ENCODE measurements at regions not wholly inside any gene's neighbourhood (a gene's known extent, or its start where the extent isn't known, plus 50 kb on each side); places are given as distances from the start of the nearest gene placed in this dataset.
"Not testable (repeated sequence)": the region's sequence is repeated elsewhere in the genome, so short reads cannot be mapped to it uniquely, and the experiment has no call there.

DNA sequence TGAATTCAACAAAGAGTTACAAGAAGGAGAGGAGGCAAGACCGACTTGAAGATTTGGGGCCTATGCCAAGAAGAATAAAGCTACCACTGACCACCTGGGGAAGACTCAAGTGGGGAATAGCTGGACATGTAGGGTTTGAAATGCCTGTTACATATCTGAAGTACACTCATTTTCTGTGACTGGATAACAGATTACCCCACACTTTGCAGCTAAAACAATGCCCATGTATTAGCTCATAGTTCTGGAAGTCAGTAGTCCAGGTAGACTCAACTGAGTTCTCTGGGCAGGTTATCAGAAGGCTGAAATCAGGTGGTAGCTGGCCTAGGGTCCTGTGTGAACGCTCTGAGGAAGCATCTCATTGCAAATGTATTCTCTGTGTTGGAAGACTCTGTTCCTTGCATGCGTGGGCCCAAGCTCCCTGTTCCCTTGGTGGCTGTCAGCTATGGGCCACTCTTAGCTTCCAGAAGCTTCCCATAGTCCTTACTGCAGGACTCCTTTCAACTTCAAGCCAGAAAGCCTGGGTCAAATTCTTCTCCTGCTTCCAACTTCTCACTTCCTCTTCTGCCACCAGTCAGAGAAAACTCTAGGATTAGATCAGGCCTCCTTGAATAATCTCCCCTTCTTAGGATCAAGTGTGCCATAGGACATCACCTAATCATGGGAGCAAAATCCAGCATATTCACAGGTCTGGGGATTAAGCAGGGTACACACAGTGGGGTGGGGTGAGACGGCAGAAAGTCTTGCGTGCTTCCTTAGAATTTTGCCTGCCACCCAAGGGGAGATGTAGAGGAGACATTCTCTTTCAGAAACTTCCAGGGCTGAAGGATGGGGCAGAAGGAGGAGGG is 187.8 kb downstream of the SHQ1 start:
- no peak for DNase-seq

DNA sequence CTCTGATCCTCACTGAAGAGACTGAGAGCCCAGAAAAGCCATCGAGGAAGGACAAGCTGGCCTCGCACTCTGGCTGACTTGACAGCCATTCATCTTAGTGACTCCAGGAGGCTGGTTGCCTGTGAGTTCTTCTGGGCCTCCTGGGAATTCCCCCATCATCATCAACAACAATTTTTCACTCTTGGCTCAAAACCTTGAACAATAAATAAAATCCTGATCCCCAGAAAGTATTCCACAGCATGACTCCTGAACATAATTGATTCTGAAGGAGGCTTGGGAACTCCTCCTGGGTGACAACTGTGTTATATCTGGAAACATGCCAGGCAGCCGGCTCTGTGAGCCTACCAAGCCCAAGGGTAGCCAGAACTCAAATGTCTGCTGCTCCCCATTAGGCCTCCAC is 188.6 kb downstream of the SHQ1 start:
- no peak for DNase-seq

DNA sequence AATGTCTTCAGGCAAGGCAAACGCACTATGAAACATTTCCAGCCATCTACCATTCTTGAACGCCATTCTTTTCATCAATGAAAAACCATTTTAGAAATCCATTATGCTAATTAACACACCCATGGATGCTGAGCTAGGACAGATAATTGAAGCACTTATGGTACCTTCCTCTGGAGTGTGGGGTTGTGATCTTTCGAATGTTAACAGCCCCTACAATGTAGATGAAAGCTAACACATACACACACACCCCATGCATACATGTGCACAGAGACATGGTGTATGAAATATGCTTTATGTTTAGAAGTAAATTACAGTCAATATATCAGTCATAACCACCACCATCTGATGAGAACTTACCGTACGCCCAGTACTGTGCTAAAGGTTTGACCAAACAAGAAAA is 189.1 kb downstream of the SHQ1 start:
- no peak for DNase-seq

DNA sequence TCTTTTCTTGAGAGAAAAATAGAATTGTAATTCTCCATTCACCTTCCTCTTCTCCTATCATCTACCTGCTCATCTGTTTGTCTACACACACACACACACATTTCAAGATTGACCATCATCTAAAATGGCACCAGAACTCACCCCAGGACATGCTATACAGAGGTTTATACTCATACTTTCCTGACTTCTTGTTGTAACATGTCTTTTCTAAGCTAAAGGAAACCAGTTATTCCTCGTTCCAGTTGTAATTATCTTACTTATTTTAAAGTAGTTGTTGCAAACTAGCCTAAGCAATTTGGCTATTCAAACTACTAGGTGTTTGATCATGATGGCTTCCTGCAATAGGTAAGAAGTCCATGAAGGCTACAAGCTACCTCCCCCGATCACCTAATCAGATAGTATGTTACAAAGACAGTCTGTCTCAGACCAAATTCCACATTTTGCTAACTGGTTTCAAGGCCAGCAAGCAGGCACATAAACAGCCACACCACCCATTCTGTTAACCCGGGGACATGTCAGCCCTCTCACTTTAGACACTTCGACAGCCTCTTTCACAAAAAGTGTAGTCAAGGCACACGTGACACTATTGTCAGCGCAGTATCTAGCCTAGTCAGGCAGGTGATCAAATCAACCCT is 189.7 kb downstream of the SHQ1 start:
- no peak for DNase-seq

DNA sequence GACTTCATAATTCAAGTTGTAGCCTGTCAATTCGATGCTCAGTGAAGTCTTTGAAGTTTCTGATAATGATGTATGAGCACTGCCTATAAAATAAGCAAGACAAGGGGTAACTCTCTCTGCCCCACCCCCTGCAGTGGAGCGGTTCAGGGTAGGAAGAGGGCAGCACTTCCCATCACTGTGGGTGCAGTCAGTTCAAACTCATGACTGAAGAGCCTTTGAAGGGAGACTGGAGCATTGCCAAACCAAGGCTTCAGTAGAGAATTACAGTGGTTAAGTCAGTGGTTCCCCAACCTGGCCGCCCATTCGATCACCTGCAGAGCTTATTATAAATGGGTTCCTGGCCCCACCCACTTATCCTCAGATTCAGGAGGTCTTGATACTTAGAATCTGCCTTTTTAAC is 190.6 kb downstream of the SHQ1 start:
- DNase-seq = peak; percentile 35

GRCh38 chr3:72655723-72656122 is 192.5 kb downstream of the SHQ1 start:
- no peak for DNase-seq

DNA sequence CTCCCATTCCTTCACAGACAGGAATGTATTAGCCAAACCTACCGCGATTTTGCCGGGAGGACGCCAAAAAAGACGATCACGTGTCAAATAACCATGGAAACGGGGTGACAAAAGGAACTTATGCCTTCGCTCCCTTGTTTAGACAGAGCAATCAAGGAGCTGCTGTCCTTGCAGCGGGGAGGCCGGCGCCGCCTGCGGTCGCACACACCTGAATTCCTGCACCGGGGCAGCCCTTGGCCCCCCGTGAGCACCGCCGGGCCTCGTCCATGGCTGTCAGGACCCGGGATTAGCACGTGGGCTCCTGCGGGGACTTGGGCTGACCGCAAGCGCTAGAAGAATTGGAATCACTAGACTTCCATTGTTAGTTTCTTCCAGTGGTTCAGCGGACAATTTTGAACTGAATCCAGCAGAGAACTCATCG is 193.1 kb downstream of the SHQ1 start:
- no peak for DNase-seq

DNA sequence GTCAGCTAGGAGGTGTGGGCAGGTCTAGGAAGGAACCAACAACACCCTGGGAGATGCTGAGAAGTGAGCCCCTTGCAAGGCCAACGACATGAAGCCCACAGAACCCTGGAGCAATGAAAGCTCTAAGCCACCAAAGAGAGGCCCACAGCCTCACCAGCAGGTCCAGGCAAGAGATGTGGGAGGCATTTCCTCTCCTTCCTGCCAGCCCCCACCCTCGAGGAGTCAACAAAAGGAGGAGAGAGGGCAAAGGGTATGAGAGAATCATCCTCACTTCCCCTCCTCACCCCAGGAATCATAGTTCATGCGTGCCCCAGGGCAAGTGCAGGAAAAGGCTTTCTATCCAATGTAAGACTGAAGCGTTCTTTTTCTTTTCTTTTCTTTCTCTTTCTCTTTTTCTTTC is 195.8 kb downstream of the SHQ1 start:
- no peak for DNase-seq

DNA sequence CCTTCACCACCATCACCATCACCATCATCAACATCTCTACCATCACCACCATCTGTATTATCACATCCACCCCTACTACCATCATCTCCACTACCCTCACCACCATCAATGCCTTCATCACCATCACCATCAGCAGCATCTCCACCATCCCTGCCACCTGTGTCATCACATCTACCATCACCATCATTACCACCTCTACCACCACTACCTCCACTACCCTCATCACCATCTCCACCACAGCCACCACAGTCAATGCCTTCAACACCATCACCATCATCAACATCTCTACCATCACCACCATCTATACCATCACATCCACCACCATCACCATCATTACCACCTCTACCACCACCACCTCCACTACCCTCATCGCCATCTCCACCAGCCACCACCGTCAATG is 196.7 kb downstream of the SHQ1 start:
- no peak for DNase-seq

DNA sequence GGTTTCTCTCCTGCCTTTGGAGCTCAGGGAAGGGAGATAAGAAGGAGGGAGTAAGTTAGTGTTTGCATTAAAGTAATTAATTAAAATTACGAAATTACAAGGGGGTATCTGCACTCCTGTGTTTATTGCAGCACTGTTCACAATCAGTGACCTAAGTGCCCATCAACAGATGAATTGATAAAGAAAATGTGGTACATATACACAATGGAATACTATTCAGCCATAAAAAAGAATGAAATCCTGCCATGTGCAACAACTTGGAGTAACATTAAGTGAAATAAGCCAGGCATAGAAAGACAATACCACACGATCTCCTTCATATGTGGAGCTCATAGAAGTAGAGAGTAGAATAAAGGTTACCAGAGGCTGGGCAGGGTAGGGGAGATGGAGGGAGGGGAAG is 202.0 kb downstream of the SHQ1 start:
- no peak for DNase-seq

DNA sequence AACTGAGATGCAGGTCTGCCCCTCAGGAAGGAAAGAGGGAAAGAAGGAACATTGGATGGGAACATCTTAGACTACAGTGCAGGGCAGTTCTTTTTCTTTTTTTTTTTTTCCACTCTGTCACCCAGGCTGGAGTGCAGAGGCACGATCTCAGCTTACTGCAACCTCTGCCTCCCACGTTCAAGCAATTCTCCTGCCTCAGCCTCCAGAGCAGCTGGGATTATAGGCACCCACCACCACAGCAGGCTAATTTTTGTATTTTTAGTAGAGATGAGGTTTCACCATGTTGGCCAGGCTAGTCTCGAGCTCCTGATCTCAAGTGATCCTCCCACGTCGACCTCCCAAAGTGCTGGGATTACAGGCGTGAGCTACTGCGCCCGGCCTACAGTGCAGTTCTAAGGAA is 204.6 kb downstream of the SHQ1 start:
- DNase-seq = not testable (repeated sequence)

DNA sequence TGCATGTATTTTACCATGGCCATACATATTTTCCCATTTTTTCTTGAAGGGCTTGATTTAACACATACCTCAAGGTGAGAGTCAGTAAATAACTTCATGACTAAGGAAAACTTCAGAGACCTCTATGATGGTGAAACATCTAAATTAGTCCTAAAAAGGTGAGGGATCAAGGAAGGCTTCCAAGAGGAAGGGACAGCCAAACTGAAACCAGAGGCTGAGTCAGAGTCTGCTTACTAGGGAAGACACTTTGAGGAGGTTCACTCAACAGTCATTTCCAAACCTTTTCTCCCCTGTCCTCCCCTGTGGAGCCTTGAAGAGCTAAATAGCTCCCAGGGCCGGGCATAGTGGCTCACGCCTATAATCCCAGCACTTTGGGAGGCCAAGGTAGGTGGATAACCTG is 206.6 kb downstream of the SHQ1 start:
- no peak for DNase-seq

GRCh38 chr3:72641072-72641471 is 207.2 kb downstream of the SHQ1 start:
- DNase-seq = no peak

- DNase-seq = no peak
Observed at GRCh38 chr3:72636969-72637597, 211.2 kb downstream of the SHQ1 start.

DNA sequence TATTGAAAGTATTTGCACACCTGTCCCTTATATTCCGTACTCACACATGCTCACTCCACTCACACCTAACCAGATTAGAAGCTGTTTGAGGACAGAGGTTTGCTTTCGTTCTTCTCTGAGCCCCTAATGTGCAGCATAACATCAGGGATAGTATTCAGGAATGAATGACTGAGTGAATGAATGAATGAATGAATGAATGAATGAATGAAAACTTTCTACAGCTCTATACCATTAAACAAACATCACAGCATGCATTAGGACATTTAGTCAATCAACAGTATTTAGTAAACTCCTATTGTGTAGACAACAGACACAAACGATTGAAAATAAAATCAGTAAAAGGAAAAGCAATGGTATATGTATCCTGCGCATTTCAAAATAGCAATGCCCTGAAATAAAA is 212.7 kb downstream of the SHQ1 start:
- DNase-seq = no peak

GRCh38 chr3:72634128-72634527 is 214.1 kb downstream of the SHQ1 start:
- DNase-seq = no peak

DNA sequence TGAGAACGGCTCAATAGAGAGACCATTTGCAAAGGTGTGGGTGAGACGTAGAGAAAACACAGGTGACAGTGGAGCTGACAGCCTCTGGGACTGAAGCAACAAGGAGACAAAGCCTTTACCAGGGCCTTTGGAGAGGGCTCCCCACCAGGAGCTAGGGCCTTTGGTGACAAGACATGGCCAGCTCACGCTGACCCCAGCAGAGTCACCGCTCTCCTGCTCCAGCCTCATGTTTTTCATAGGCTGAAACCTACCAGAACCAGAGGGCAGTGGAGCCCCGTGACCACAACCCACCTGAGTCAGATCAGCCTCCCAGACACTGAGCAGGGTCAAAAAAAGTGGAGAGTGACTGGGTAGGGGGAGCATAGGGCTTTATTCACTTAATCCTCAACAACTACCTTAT is 214.7 kb downstream of the SHQ1 start:
- no peak for DNase-seq

DNA sequence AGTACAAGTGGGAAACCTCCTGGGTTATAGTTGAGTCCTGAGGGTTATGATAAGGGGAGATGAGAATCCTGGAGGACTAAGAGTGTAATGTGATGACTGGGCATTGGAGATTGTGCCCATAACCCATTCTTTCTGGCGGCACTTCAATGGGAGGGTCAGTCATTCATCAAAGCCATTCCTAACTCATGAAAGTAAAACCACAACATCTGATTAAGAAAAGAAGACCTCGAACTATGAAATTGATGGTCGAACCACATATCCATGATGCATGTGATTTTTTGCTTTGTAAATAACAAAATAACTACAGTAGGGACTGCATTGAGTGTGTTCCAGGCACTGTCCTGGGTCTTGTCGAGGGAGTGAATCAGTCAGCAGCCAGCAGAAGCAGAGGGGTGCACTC is 215.1 kb downstream of the SHQ1 start:
- DNase-seq = no peak

DNA sequence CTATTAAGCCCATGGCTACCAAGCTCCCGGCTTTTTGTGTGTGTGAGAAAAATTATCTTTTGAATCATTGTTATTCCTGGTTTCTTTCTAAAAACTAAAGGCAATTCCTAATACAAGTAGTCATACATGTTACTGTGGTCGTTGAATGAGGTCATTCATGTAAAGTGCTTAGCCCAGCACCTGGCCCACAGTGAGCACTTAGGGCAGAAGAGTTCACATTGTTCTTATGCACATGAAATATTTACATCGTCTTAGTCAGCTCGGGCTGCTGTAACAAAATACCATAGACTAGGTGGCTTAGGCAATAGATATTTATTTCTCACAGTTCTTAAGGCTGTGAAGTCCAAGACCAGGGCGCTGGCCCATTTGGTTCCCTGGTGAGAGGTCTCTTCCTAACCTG is 216.1 kb downstream of the SHQ1 start:
- no peak for DNase-seq

GRCh38 chr3:72630969-72631344 is 217.3 kb downstream of the SHQ1 start:
- DNase-seq = no peak

- peak; percentile 31 for DNase-seq
Observed at GRCh38 chr3:72630327-72630968, 217.8 kb downstream of the SHQ1 start.

DNA sequence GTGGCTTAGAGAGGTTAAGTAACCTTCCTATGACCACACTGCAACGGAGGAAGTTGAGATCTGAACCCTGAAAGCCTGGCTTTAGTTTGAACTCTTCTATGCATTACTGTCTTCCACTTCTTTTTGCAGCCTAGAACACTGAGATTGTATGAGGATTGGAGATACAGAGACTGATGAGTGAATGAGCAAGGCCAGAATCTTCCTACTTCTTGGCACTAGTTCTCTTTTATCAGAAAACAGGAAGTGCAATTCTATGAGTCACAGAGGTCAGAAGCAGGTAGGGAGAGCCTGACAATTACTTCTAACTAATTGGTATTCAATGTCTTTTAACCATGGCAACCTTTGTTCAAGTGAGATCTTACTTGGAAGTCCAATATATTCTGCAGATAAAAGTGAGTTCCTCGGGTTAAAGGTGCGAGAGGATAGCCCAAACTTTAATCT is 219.0 kb downstream of the SHQ1 start:
- DNase-seq = no peak

GRCh38 chr3:72628065-72628464 is 220.2 kb downstream of the SHQ1 start:
- peak; percentile 50 for DNase-seq

GRCh38 chr3:72627271-72627670 is 221.0 kb downstream of the SHQ1 start:
- no peak for DNase-seq
